Testis (tissue), 2 donors: ENCODE measurements at regions not wholly inside any gene's neighbourhood (a gene's known extent, or its start where the extent isn't known, plus 50 kb on each side); places are given as distances from the start of the nearest gene placed in this dataset.

Source experiments
- CTCF ChIP-seq, 3 experiments: fragments of 450-650 bp in 2 of 3; fragments of 200-600 bp in 1 of 3; sonication (generic) in 1 of 3; IDR thresholded peaks; one replicate each; pipeline ENCODE4 v1.5.1; 2016 to 2019; ENCODE audit warnings: antibody characterized with exemption in 3 of 3, mild to moderate bottlenecking in 2 of 3, moderate library complexity in 1 of 3
- POLR2A ChIP-seq: fragments of 450-650 bp; IDR thresholded peaks from one replicate; pipeline ENCODE4 v1.6.1; 2017; ENCODE audit warnings: antibody characterized with exemption, mild to moderate bottlenecking, moderate library complexity

DNA sequence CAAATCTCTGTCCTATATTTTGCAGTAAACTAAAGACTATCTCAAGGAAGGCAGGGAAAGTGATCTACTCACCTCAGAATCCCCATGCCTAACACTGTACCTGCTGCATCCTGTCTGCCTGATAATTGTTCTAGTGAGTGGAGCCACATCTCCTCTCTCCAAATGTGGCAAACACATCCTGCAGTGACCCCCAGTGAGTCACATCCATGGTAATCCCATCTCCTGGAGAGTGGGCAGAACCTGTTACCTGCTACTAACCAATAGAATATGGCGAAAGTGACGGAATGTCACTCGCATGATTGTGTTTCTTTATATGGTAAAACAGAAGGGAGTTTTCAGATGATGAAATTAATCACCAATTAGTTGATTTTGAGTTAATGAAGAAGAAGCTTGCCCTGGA lies 353.8 kb upstream of the DLGAP1 start:
- TF ChIP-seq POLR2A (no peak), CTCF (IDR thresholded peaks at IDR 0.05) (no peak)
